ENCODE measurements at regions not wholly inside any gene's neighbourhood (a gene's known extent, or its start where the extent isn't known, plus 50 kb on each side); places are given as distances from the start of the nearest gene placed in this dataset.

DNA sequence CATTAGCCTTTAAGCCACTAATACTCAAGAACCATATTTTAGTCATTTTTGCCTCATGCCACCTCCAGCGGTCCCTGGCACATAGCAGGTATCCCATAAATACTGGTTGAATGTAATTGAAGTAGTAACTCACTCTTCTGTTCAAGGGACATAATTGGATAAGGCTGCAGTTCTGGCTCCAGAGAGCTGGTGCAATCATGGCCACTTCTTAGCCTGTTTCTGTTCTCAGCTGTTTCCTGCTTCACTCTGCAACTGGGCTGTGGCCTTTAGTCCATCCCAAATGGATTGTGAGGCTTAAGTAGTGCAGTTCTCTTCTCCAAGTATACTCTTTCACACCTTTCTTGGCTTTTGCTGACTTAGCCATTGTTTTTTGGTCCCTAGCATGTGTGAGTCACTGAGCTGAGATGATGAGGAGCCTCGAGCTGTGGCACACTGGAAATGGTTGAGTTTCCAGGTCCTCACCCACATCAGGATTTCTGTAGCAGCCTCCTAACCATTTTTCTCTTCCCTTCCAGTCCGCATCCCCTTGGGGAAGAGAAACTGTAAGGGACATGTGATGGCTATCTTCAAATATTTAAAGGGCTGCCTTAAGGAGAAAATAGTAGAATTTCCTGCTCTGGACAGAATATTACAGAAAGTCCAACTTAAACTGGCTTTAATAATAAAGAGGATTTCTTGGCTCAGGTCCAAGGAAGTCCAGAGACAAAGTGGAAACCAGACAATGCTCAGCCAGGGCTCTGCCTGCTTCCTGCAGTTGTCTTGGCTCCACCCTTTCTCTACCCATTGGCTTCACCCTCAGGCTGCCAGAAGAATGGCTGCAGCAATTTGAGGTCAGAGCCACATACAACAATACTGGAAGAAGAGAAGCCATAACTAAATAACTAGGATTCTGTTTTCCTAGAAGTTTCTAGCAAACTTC, 305.4 kb upstream of the ROPN1 start:
- TF ChIP-seq, protein P1, sequence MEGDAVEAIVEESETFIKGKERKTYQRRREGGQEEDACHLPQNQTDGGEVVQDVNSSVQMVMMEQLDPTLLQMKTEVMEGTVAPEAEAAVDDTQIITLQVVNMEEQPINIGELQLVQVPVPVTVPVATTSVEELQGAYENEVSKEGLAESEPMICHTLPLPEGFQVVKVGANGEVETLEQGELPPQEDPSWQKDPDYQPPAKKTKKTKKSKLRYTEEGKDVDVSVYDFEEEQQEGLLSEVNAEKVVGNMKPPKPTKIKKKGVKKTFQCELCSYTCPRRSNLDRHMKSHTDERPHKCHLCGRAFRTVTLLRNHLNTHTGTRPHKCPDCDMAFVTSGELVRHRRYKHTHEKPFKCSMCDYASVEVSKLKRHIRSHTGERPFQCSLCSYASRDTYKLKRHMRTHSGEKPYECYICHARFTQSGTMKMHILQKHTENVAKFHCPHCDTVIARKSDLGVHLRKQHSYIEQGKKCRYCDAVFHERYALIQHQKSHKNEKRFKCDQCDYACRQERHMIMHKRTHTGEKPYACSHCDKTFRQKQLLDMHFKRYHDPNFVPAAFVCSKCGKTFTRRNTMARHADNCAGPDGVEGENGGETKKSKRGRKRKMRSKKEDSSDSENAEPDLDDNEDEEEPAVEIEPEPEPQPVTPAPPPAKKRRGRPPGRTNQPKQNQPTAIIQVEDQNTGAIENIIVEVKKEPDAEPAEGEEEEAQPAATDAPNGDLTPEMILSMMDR (IDR thresholded peaks at IDR 0.05; ENCODE audit: low read length): no peak
- no peak for TF ChIP-seq EZH2 (optimal IDR thresholded peaks at IDR 0.05; ENCODE audit: low read depth, low read length)
